PC-3 (cell line): ENCODE measurements at regions not wholly inside any gene's neighbourhood (a gene's known extent, or its start where the extent isn't known, plus 50 kb on each side); places are given as distances from the start of the nearest gene placed in this dataset.

ENCODE experiments used
- EZH2 ChIP-seq: fragments of 300-600 bp; sonication (generic); IDR thresholded peaks from one replicate; pipeline ENCODE4 v1.6.1; 2017; ENCODE audit warnings: antibody characterized with exemption, mild to moderate bottlenecking, low read length; ENCODE audit not compliant: unreplicated experiment
- TF ChIP-seq, protein P1 (sequence below): fragments of 300-600 bp; sonication (generic); conservative IDR thresholded peaks from 2 replicates; pipeline ENCODE4 v1.5.1; 2017; ENCODE audit warnings: antibody characterized with exemption, low read depth, mild to moderate bottlenecking, low read length

DNA sequence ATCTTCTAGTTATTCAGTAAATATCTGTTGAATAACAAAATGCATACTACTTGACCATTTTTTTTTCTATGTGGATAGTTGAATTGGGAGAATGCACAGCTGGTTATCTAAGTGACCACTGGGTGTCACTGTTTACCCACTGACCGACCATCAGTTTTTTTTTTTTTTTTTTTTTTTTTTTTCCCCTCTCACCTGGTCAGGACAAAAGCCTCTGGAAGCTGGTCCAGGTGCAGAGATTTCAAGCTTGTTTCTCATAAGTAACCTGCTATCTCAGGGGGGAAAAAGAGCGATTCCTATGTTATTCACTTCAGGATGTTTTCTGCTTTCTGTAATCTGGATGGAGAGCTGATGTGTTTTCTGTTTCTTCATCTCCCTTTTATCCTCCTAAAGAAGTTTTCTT is 256.0 kb downstream of the DCDC2C start:
- TF ChIP-seq, protein P1, sequence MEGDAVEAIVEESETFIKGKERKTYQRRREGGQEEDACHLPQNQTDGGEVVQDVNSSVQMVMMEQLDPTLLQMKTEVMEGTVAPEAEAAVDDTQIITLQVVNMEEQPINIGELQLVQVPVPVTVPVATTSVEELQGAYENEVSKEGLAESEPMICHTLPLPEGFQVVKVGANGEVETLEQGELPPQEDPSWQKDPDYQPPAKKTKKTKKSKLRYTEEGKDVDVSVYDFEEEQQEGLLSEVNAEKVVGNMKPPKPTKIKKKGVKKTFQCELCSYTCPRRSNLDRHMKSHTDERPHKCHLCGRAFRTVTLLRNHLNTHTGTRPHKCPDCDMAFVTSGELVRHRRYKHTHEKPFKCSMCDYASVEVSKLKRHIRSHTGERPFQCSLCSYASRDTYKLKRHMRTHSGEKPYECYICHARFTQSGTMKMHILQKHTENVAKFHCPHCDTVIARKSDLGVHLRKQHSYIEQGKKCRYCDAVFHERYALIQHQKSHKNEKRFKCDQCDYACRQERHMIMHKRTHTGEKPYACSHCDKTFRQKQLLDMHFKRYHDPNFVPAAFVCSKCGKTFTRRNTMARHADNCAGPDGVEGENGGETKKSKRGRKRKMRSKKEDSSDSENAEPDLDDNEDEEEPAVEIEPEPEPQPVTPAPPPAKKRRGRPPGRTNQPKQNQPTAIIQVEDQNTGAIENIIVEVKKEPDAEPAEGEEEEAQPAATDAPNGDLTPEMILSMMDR = peak; percentile 84
- TF ChIP-seq EZH2 = no peak
